SK-N-SH treated with all-trans-retinoic acid at 6 μM for 48 hours (cell line): ENCODE measurements at regions not wholly inside any gene's neighbourhood (a gene's known extent, or its start where the extent isn't known, plus 50 kb on each side); places are given as distances from the start of the nearest gene placed in this dataset.

ENCODE experiments used
- ATAC-seq: fragments of 200-7000 bp; cut with Tn5 transposase; 3 replicates; pipeline ENCODE4 v1.9.1; 2020; ENCODE audit warnings: mild to moderate bottlenecking, moderate library complexity
- BACH2 ChIP-seq: fragments of 250-450 bp; sonication (Bioruptor Pico); IDR thresholded peaks from 2 replicates; pipeline ENCODE4 v1.9.0; 2021; ENCODE audit warnings: mild to moderate bottlenecking, borderline replicate concordance
- CREB5 ChIP-seq: fragments of 250-450 bp; sonication (Bioruptor Pico); IDR thresholded peaks from 2 replicates; pipeline ENCODE4 v1.5.1; 2020; ENCODE audit warnings: low read depth, mild to moderate bottlenecking, moderate library complexity
- CSDC2 ChIP-seq: fragments of 250-450 bp; sonication (Bioruptor Pico); IDR thresholded peaks from 2 replicates; pipeline ENCODE4 v1.5.0; 2020; ENCODE audit warnings: mild to moderate bottlenecking, moderate library complexity
- ESRRG ChIP-seq: fragments of 250-450 bp; sonication (Bioruptor Pico); IDR thresholded peaks from 2 replicates; pipeline ENCODE4 v1.6.1; 2021; ENCODE audit warnings: mild to moderate bottlenecking
- GLIS3 ChIP-seq: fragments of 250-450 bp; sonication (Bioruptor Pico); IDR thresholded peaks from 2 replicates; pipeline ENCODE4 v1.5.0; 2020; ENCODE audit warnings: mild to moderate bottlenecking, moderate library complexity
- ISL1 ChIP-seq: fragments of 250-450 bp; sonication (Bioruptor Pico); IDR thresholded peaks from 2 replicates; pipeline ENCODE4 v2.1.2; 2022; ENCODE audit warnings: mild to moderate bottlenecking, moderate library complexity
- OSR1 ChIP-seq: fragments of 250-450 bp; sonication (Bioruptor Pico); IDR thresholded peaks from 2 replicates; pipeline ENCODE4 v1.8.0; 2022; ENCODE audit warnings: moderate library complexity, mild to moderate bottlenecking, inconsistent platforms
- PATZ1 ChIP-seq: fragments of 250-450 bp; sonication (Bioruptor Pico); IDR thresholded peaks from 2 replicates; pipeline ENCODE4 v1.8.0; 2020; ENCODE audit warnings: mild to moderate bottlenecking, moderate library complexity, borderline replicate concordance
- POU6F1 ChIP-seq: fragments of 250-450 bp; sonication (Bioruptor Pico); IDR thresholded peaks from 2 replicates; pipeline ENCODE4 v1.8.0; 2021; ENCODE audit warnings: low read depth, mild to moderate bottlenecking, moderate library complexity, borderline replicate concordance
- PPARA ChIP-seq: fragments of 250-450 bp; sonication (Bioruptor Pico); IDR thresholded peaks from 2 replicates; pipeline ENCODE4 v1.5.0; 2020; ENCODE audit warnings: mild to moderate bottlenecking, borderline replicate concordance
- RARB ChIP-seq: fragments of 250-450 bp; sonication (Bioruptor Pico); IDR thresholded peaks from 2 replicates; pipeline ENCODE4 v1.8.0; 2021; ENCODE audit warnings: mild to moderate bottlenecking, moderate library complexity
- TCF4 ChIP-seq: fragments of 250-450 bp; sonication (Bioruptor Pico); IDR thresholded peaks from 2 replicates; pipeline ENCODE4 v1.8.0; 2021; ENCODE audit warnings: mild to moderate bottlenecking, moderate library complexity, borderline replicate concordance
- ZFP3 ChIP-seq: fragments of 250-450 bp; sonication (Bioruptor Pico); IDR thresholded peaks from 2 replicates; pipeline ENCODE4 v1.5.0; 2020; ENCODE audit warnings: mild to moderate bottlenecking, moderate library complexity
- ZFP30 ChIP-seq: fragments of 450-650 bp; formaldehyde crosslinking; IDR thresholded peaks from 2 replicates; pipeline ENCODE4 v1.5.0; 2022; ENCODE audit warnings: mild to moderate bottlenecking, moderate library complexity
- ZNF565 ChIP-seq: fragments of 450-650 bp; formaldehyde crosslinking; conservative IDR thresholded peaks from 2 replicates; pipeline ENCODE4 v1.5.0; 2020; ENCODE audit warnings: low read depth, mild to moderate bottlenecking, moderate library complexity
- ZNF70 ChIP-seq: fragments of 450-650 bp; formaldehyde crosslinking; IDR thresholded peaks from 2 replicates; pipeline ENCODE4 v1.5.0; 2020; ENCODE audit warnings: mild to moderate bottlenecking, moderate library complexity
- ZNF8 ChIP-seq: fragments of 450-650 bp; formaldehyde crosslinking; IDR thresholded peaks from 2 replicates; pipeline ENCODE4 v1.5.0; 2020; ENCODE audit warnings: mild to moderate bottlenecking, moderate library complexity
- TF ChIP-seq, protein P1 (sequence below): fragments of 250-450 bp; sonication (Bioruptor Pico); IDR thresholded peaks from 2 replicates; pipeline ENCODE4 v1.5.0; 2020; ENCODE audit warnings: mild to moderate bottlenecking, moderate library complexity

DNA sequence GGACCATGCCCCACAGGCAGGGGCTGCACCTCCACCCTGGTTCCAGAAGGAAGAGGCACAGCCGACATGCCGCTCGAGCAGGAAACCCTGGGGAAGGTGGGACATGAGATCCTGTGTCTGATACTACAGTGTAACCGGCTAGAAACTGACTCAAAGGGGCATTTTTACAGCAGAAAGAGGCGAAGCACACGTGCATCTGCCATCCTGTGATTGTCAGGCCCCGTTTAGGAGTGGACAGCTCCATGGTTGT is 62.7 kb downstream of the SIK1 start:
- ATAC-seq = no peak

GRCh38 chr21:43363506-43364260 is 63.2 kb downstream of the SIK1 start:
- TF ChIP-seq ZNF70 (CRISPR knock-in tag) (no peak), PPARA (CRISPR knock-in tag) (no peak), ZFP30 (CRISPR knock-in tag) (no peak), RARB (CRISPR knock-in tag) (no peak)
- no peak for ATAC-seq

More for the DNA sequence above, 62.7 kb downstream of the SIK1 start:
- TF ChIP-seq ZFP3 (CRISPR knock-in tag) (no peak), ZNF8 (CRISPR knock-in tag) (no peak), PATZ1 (CRISPR knock-in tag) (no peak), GLIS3 (CRISPR knock-in tag) (no peak), POU6F1 (CRISPR knock-in tag) (no peak), BACH2 (no peak), ESRRG (CRISPR knock-in tag) (no peak), ZNF565 (CRISPR knock-in tag) (no peak), PPARA (CRISPR knock-in tag) (no peak), RARB (CRISPR knock-in tag) (no peak), ISL1 (CRISPR knock-in tag) (no peak), CSDC2 (CRISPR knock-in tag) (no peak), OSR1 (CRISPR knock-in tag) (no peak), ZFP30 (CRISPR knock-in tag) (no peak)
- TF ChIP-seq, all 23 proteins: peak for 0

DNA sequence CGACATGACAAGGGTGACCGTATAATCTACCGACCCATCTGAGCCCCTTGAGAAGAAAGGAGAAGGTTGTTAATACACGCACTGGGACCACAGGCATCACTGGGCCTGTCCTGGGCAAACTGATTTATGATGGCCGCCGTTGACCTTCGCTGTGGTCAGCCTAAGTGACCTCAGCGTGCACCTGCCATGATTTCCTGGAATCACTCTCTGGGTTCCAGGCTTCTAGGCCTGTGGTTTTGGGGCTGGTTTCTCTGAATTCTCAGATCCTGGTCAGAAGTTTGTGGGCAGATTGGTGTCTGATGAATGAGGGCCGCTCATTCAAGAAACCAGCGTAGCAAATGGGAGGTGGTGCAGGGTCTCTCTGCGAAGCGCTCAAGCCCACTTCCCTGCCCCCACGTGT is 64.0 kb downstream of the SIK1 start:
- ATAC-seq = no peak

GRCh38 chr21:43362321-43362791 is 64.6 kb downstream of the SIK1 start:
- peak; percentile 72 for ATAC-seq
- no peak for TF ChIP-seq ZFP3 (CRISPR knock-in tag)
- TF ChIP-seq CREB5 = no peak
- TF ChIP-seq TCF4 (CRISPR knock-in tag) = peak; percentile 67; the same call in 1 of the 2 replicates
- TF ChIP-seq, protein P1, sequence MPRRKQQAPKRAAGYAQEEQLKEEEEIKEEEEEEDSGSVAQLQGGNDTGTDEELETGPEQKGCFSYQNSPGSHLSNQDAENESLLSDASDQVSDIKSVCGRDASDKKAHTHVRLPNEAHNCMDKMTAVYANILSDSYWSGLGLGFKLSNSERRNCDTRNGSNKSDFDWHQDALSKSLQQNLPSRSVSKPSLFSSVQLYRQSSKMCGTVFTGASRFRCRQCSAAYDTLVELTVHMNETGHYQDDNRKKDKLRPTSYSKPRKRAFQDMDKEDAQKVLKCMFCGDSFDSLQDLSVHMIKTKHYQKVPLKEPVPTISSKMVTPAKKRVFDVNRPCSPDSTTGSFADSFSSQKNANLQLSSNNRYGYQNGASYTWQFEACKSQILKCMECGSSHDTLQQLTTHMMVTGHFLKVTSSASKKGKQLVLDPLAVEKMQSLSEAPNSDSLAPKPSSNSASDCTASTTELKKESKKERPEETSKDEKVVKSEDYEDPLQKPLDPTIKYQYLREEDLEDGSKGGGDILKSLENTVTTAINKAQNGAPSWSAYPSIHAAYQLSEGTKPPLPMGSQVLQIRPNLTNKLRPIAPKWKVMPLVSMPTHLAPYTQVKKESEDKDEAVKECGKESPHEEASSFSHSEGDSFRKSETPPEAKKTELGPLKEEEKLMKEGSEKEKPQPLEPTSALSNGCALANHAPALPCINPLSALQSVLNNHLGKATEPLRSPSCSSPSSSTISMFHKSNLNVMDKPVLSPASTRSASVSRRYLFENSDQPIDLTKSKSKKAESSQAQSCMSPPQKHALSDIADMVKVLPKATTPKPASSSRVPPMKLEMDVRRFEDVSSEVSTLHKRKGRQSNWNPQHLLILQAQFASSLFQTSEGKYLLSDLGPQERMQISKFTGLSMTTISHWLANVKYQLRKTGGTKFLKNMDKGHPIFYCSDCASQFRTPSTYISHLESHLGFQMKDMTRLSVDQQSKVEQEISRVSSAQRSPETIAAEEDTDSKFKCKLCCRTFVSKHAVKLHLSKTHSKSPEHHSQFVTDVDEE (CRISPR knock-in tag) = peak; percentile 51
- TF ChIP-seq BACH2 = no peak
- TF ChIP-seq ZNF70 (CRISPR knock-in tag) = no peak
- no peak for TF ChIP-seq OSR1 (CRISPR knock-in tag)
- TF ChIP-seq ESRRG (CRISPR knock-in tag) = no peak
- TF ChIP-seq ISL1 (CRISPR knock-in tag) = no peak
- no peak for TF ChIP-seq PPARA (CRISPR knock-in tag)

More for the DNA sequence above, 64.0 kb downstream of the SIK1 start:
- TF ChIP-seq ZNF565 (CRISPR knock-in tag) = no peak
